Parathyroid adenoma (tissue), 2 donors: ENCODE measurements at regions not wholly inside any gene's neighbourhood (a gene's known extent, or its start where the extent isn't known, plus 50 kb on each side); places are given as distances from the start of the nearest gene placed in this dataset.

Experiments
- H2AFZ ChIP-seq: fragments of 300-600 bp; sonication (generic); one replicate; pipeline ENCODE4 v1.7.0; 2017; ENCODE audit warnings: antibody characterized with exemption, mild to moderate bottlenecking
- H3K27ac ChIP-seq: fragments of 300-600 bp; sonication (generic); one replicate; pipeline ENCODE4 v1.7.0; 2017
- H3K27me3 ChIP-seq: fragments of 300-600 bp; sonication (generic); one replicate; pipeline ENCODE4 v1.7.0; 2017; ENCODE audit warnings: low read length; ENCODE audit not compliant: control insufficient read depth, insufficient read depth
- H3K36me3 ChIP-seq: fragments of 300-600 bp; sonication (generic); one replicate; pipeline ENCODE4 v1.7.0; 2017; ENCODE audit warnings: low read length; ENCODE audit not compliant: control insufficient read depth, insufficient read depth
- H3K4me1 ChIP-seq: fragments of 300-600 bp; sonication (generic); one replicate; pipeline ENCODE4 v1.7.0; 2017; ENCODE audit warnings: control low read depth
- H3K4me2 ChIP-seq: fragments of 300-600 bp; sonication (generic); one replicate; pipeline ENCODE4 v1.7.0; 2017; ENCODE audit warnings: low read length
- H3K4me3 ChIP-seq: fragments of 300-600 bp; sonication (generic); one replicate; pipeline ENCODE4 v1.7.0; 2017; ENCODE audit warnings: low read depth, low read length
- H3K79me2 ChIP-seq: fragments of 300-600 bp; sonication (generic); one replicate; pipeline ENCODE4 v1.7.0; 2017; ENCODE audit warnings: control low read depth
- H3K9ac ChIP-seq: fragments of 300-600 bp; sonication (generic); one replicate; pipeline ENCODE4 v1.7.0; 2017; ENCODE audit warnings: mild to moderate bottlenecking
- H3K9me3 ChIP-seq: fragments of 300-600 bp; sonication (generic); one replicate; pipeline ENCODE4 v1.7.0; 2017; ENCODE audit warnings: low read length; ENCODE audit not compliant: control insufficient read depth
- TF ChIP-seq, protein P1 (sequence below): fragments of 300-600 bp; sonication (generic); IDR thresholded peaks from one replicate; pipeline ENCODE4 v1.7.0; 2017; ENCODE audit warnings: antibody characterized with exemption, mild to moderate bottlenecking
- donor health status: primary hyperparathyroidism.

DNA sequence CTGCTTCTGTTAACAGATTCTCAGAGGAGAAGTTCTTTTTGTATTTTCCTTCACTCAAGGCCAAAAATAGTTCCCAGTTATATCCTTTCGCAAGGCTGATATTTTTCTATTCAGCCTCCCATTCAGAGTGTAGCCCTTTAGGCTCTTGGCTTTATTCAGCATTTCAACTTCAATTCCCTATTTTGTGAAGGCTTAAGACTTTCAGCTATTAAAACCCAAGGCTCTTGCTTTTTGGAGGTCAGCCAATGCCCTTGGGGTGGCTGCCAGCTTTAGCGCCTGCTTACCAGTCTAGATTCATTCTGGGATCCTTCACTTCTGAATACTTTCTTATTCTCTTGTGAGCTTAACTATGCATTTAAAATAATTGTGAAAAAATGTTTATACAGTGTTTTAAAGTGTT lies 57.3 kb upstream of the ADGRA3 start:
- H3K4me2 ChIP-seq, result no peak overlapping the region
- no peak overlapping the region for H3K4me3 ChIP-seq
- no peak overlapping the region for H2AFZ ChIP-seq
- H3K79me2 ChIP-seq, result no peaks in the 10 kb centered on the region
- H3K9me3 ChIP-seq, result no peaks in the 10 kb centered on the region
- no peaks in the 10 kb centered on the region for H3K36me3 ChIP-seq
- H3K27ac ChIP-seq, result no peak overlapping the region
- no peak overlapping the region for H3K9ac ChIP-seq
- TF ChIP-seq, protein P1, sequence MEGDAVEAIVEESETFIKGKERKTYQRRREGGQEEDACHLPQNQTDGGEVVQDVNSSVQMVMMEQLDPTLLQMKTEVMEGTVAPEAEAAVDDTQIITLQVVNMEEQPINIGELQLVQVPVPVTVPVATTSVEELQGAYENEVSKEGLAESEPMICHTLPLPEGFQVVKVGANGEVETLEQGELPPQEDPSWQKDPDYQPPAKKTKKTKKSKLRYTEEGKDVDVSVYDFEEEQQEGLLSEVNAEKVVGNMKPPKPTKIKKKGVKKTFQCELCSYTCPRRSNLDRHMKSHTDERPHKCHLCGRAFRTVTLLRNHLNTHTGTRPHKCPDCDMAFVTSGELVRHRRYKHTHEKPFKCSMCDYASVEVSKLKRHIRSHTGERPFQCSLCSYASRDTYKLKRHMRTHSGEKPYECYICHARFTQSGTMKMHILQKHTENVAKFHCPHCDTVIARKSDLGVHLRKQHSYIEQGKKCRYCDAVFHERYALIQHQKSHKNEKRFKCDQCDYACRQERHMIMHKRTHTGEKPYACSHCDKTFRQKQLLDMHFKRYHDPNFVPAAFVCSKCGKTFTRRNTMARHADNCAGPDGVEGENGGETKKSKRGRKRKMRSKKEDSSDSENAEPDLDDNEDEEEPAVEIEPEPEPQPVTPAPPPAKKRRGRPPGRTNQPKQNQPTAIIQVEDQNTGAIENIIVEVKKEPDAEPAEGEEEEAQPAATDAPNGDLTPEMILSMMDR, result no peak
- H3K27me3 ChIP-seq, result no peaks in the 10 kb centered on the region
- no peaks in the 10 kb centered on the region for H3K4me1 ChIP-seq

DNA sequence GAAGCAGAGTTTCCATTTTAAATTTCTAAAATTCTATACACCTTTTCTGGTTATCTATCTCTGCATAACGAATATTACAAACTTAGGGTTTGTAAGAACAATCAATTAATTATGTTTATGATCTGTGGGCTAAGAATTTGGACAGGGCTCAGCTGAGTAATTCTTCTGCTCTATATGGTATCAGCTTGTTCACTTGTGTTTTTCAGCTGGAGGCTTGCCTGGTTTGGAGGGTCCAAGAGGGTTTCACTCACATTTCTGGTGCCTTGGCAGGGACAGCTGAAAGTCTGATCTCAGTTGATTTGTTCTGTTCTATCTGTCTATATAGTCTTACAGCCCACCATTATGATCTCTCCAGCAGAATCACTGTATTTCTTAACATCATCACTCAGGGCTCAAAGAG lies 57.8 kb upstream of the ADGRA3 start:
- no peaks in the 10 kb centered on the region for H3K79me2 ChIP-seq
- no peak overlapping the region for H3K9ac ChIP-seq
- no peak overlapping the region for H3K4me3 ChIP-seq
- H2AFZ ChIP-seq, result no peak overlapping the region
- H3K27ac ChIP-seq, result no peak overlapping the region
- no peaks in the 10 kb centered on the region for H3K27me3 ChIP-seq
- no peaks in the 10 kb centered on the region for H3K9me3 ChIP-seq
- no peaks in the 10 kb centered on the region for H3K36me3 ChIP-seq
- H3K4me1 ChIP-seq, result no peaks in the 10 kb centered on the region
- H3K4me2 ChIP-seq, result no peak overlapping the region
- TF ChIP-seq, protein P1, result no peak

DNA sequence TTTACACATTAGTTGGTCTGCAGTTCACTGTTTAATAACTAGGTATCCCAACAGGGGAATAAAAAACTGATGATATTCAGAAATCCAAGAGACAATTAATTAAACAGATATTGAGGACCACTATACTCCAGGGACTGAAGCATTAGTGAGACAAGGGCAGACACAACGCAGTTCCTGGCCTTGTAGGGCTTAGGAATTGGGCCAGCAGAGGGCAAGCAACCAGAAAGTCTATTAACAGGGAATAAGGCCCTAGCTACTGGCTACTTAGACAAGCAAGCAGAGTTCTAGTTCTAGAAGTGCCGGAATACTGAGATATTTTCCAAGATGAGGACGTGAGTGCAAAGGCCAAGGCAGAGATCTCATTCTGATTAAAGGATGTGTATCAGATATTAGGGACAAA lies 58.6 kb upstream of the ADGRA3 start:
- Histone ChIP-seq H3K4me1 (no peaks in the 10 kb centered on the region), H3K27me3 (no peaks in the 10 kb centered on the region), H3K9ac (no peak overlapping the region), H3K79me2 (no peaks in the 10 kb centered on the region), H2AFZ (no peak overlapping the region), H3K27ac (no peak overlapping the region), H3K36me3 (no peaks in the 10 kb centered on the region), H3K4me2 (no peak overlapping the region), H3K4me3 (no peak overlapping the region), H3K9me3 (no peaks in the 10 kb centered on the region)
- TF ChIP-seq, protein P1, result no peak

DNA sequence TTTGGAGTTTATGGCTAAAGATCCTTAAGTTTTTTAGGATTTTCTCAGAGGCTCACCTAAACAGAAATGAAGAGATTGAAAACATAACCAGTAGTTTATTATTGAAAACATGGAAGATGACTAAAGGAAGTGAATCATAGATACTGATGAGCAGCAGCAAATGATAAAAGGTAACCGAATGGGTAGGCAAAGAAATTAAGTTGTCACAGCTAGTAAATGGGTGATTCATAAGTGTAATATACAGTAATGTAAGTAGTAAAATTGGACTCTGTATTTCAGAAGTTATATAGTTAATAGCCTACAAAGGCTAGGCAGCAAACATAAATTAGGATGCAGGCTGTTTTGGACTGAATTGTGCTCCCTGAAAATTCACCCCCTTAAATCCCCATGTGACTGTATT lies 59.0 kb upstream of the ADGRA3 start:
- no peak overlapping the region for H2AFZ ChIP-seq
- H3K4me2 ChIP-seq, result no peak overlapping the region
- no peaks in the 10 kb centered on the region for H3K79me2 ChIP-seq
- no peaks in the 10 kb centered on the region for H3K9me3 ChIP-seq
- H3K27me3 ChIP-seq, result no peaks in the 10 kb centered on the region
- TF ChIP-seq, protein P1, result no peak
- H3K36me3 ChIP-seq, result no peaks in the 10 kb centered on the region
- no peak overlapping the region for H3K9ac ChIP-seq
- no peak overlapping the region for H3K27ac ChIP-seq
- H3K4me3 ChIP-seq, result no peak overlapping the region
- no peaks in the 10 kb centered on the region for H3K4me1 ChIP-seq

DNA sequence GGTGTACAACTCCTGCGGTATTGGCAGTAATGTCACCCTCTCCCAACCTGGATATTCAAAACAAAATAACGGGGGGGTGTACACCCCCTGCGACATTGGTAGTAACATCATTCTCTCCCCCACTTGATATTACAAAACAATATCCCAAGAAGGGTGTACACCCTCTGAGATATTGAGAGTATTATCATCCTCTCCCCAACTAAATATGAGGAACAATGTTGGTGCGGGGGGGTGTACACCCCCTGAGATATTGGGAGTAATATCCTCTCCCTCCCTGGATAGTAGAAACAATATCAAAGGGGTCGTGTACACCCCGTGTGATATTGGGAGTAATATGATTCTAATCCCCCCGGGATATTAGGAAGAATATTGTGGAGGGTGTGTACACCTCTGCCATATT lies 71.4 kb upstream of the ADGRA3 start:
- no peaks in the 10 kb centered on the region for H3K4me1 ChIP-seq
- no peak overlapping the region for H3K27ac ChIP-seq
- H3K27me3 ChIP-seq, result no peaks in the 10 kb centered on the region
- TF ChIP-seq, protein P1, result no peak
- H3K9me3 ChIP-seq, result no peaks in the 10 kb centered on the region
- H3K4me3 ChIP-seq, result no peak overlapping the region
- H3K4me2 ChIP-seq, result no peak overlapping the region
- no peak overlapping the region for H3K9ac ChIP-seq
- H3K36me3 ChIP-seq, result no peaks in the 10 kb centered on the region
- no peak overlapping the region for H2AFZ ChIP-seq
- no peaks in the 10 kb centered on the region for H3K79me2 ChIP-seq
